Esophagus (tissue), 2 donors: ENCODE measurements at regions not wholly inside any gene's neighbourhood (a gene's known extent, or its start where the extent isn't known, plus 50 kb on each side); places are given as distances from the start of the nearest gene placed in this dataset.
"Not testable (repeated sequence)": the region's sequence is repeated elsewhere in the genome, so short reads cannot be mapped to it uniquely, and the experiment has no call there.

ENCODE experiments used
- H3K27ac ChIP-seq, 2 donors: one replicate each; pipeline ENCODE4 v1.5.1; 2013; ENCODE audit warnings: low read depth in 2 of 2, mild to moderate bottlenecking in 2 of 2, inconsistent platforms in 1 of 2, low read length in 1 of 2, moderate library complexity in 1 of 2
- H3K27me3 ChIP-seq, 2 donors: one replicate each; pipeline ENCODE4 v1.6.1; 2013; ENCODE audit warnings: low read length in 2 of 2, control low read depth in 1 of 2, mild to moderate bottlenecking in 1 of 2; ENCODE audit not compliant: insufficient read depth in 2 of 2, control insufficient read depth in 1 of 2
- H3K36me3 ChIP-seq, 2 donors: one replicate each; pipeline ENCODE4 v1.6.1; 2013; ENCODE audit warnings: low read length in 1 of 2; ENCODE audit not compliant: control insufficient read depth in 2 of 2, insufficient read depth in 2 of 2
- H3K4me1 ChIP-seq, 2 donors: one replicate each; pipeline ENCODE4 v1.6.1; 2013; ENCODE audit warnings: low read length in 1 of 2; ENCODE audit not compliant: control insufficient read depth in 2 of 2, insufficient read depth in 2 of 2
- H3K4me3 ChIP-seq, 2 donors: one replicate each; pipeline ENCODE4 v1.5.1; 2013; ENCODE audit warnings: low read length in 2 of 2, mild to moderate bottlenecking in 2 of 2, low read depth in 1 of 2, moderate library complexity in 1 of 2
- H3K9me3 ChIP-seq, 2 donors: one replicate each; pipeline ENCODE4 v1.6.1; 2013; ENCODE audit warnings: mild to moderate bottlenecking in 2 of 2, low read depth in 1 of 2, low read length in 1 of 2, moderate library complexity in 1 of 2; ENCODE audit not compliant: control insufficient read depth in 2 of 2, insufficient read depth in 1 of 2
- WGBS, 2 donors: extraction: QIAGEN DNeasy Blood & Tissue Kit; methylation state at CpG; one replicate each; pipeline ENCODE4 v1.1.7; 2013; 5-methylcytosine and 5-hydroxymethylcytosine counted together
- donor health status: healthy with polysubstance abuse.
- donor health status: Bipolar disorder and iron deficiency.

DNA sequence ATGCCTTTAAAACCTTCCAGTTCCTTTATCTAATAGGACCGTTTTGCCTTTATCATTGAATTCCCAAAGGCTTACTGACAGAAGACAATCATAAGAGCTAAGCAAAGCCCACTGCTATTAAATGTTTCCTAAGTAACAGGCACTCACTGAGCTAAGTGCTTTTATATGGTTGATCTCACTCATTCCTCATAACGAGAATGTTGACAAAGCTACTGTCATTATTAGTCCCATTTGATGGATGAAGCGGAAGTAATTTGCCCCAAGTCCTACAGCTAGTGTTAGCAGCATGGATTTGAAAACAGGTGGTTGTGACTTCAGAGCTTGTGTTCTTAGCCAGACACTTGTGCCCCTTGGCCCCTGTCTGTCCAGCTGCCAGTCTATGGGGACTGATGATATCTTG lies 134.8 kb upstream of the SERPINE2 start:
- WGBS, 2 donors: 56 to 57% methylated on average over 3 of the region's 3 CpGs

DNA sequence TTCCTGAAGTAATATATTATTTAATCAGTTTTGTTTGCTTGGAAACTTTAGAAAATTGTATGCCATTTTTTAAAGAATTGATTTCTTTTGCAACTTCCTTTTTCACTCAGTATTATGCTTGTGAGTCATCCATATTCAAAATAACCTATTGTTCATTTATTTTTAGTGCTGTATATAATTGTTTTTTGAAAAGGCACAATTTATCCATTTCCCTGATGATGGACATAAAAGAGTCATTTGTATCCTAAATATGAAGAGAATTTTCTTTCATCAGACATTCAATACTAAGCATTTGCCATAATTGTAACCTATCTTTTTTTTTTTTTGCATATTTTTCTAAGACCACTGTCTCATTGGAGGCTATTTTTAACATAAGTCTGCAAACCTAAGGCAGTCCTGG lies 134.1 kb upstream of the SERPINE2 start:
- Histone ChIP-seq H3K27ac (no peak overlapping the region), H3K4me1 (no peaks in the 10 kb centered on the region), H3K27me3 (no peaks in the 10 kb centered on the region), H3K4me3 (no peak overlapping the region), H3K36me3 (no peaks in the 10 kb centered on the region), H3K9me3 (no peaks in the 10 kb centered on the region)

More for the DNA sequence above, 134.8 kb upstream of the SERPINE2 start:
- H3K27me3 ChIP-seq: no peaks in the 10 kb centered on the region
- no peak overlapping the region for H3K4me3 ChIP-seq
- H3K9me3 ChIP-seq: no peaks in the 10 kb centered on the region
- H3K4me1 ChIP-seq: no peaks in the 10 kb centered on the region
- H3K36me3 ChIP-seq: no peaks in the 10 kb centered on the region
- no peak overlapping the region for H3K27ac ChIP-seq

DNA sequence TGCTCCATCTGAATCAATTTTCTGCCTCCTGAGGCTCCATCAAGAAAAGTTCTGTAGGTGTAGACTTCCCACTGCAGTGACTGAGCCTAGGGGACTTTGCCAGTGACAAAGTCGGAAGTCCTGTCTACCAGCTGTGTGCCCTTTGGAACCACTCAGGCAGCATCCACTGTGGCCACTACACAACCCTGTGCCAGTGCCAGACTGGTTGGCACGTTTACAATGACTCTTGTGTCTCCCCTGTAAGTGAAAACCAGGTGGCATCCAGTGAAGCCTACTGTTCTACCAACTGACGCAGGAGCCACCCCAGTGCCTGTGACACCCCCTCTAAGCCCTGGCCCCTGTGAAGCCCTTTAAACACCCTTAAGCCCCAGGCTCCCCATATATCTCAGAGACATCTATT lies 132.1 kb upstream of the SERPINE2 start:
- no peak overlapping the region for H3K27ac ChIP-seq
- no peak overlapping the region for H3K4me3 ChIP-seq
- H3K9me3 ChIP-seq: no peaks in the 10 kb centered on the region
- H3K4me1 ChIP-seq: no peaks in the 10 kb centered on the region
- WGBS, 2 donors: 74% methylated on average over 3 of the region's 3 CpGs
- no peaks in the 10 kb centered on the region for H3K27me3 ChIP-seq
- H3K36me3 ChIP-seq: no peaks in the 10 kb centered on the region

DNA sequence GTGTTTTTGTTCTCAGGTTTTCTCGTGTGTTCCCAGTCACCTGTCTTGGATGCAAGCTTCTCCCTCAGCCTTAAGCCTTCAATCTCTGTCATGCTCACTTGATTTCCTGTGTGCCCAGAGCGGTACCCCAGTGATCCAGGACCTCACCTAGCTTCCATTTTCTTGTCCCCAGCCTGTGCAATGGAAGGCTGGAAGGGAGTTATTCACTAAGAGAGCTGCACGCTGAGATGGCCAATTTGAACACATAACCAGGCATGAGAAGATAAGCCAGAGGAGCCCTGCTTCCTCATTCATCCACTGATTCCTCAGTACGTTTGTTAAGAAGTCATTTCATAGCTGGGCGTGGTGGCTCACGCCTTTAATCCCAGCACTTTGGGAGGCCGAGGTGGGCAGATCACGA lies 130.8 kb upstream of the SERPINE2 start:
- H3K27ac ChIP-seq: no peak overlapping the region
- no peaks in the 10 kb centered on the region for H3K4me1 ChIP-seq
- H3K36me3 ChIP-seq: no peaks in the 10 kb centered on the region
- H3K27me3 ChIP-seq: no peaks in the 10 kb centered on the region
- WGBS, 2 donors: 86 to 88% methylated on average over 8 of the region's 8 CpGs
- no peaks in the 10 kb centered on the region for H3K9me3 ChIP-seq
- H3K4me3 ChIP-seq: no peak overlapping the region

DNA sequence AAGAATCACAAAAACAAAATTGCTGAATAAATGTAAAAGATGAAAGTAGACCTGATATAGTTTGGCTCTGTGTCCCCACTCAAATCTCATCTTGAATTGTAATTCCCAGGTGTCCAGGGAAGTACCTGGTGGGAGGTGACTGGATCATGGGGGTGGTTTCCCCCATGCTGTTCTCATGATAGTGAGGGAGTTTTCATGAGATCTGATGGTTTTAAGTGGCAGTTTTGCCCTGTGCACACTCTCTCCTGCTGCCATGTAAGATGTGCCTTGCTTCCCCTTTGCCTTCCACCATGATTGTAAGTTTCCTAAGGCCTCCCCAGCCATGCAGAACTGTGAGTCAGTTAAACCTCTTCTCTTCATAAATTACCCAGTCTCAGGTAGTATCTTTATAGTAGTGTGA lies 128.7 kb upstream of the SERPINE2 start:
- H3K4me1 ChIP-seq, H3K27me3 ChIP-seq, H3K27ac ChIP-seq, H3K4me3 ChIP-seq, H3K36me3 ChIP-seq, H3K9me3 ChIP-seq: not testable (repeated sequence)

DNA sequence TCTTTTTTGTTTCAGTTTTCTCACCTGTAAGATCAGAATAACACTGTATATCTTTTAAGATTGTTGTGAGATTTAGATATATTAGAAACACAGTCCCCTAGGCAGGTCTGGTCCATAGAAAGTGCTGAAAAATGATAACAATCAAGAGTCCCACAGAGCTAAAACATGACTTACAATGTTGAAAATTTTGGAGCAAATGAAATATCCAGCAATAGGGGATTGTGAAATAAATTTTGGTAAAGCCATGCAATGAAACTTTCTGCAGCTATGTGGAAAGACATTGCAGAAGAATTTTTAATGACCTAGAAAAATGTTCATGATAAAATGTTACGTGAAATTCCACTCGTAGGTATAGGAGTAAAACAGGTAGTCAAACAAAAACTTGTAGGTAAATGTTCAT lies 127.6 kb upstream of the SERPINE2 start:
- no peaks in the 10 kb centered on the region for H3K9me3 ChIP-seq

DNA sequence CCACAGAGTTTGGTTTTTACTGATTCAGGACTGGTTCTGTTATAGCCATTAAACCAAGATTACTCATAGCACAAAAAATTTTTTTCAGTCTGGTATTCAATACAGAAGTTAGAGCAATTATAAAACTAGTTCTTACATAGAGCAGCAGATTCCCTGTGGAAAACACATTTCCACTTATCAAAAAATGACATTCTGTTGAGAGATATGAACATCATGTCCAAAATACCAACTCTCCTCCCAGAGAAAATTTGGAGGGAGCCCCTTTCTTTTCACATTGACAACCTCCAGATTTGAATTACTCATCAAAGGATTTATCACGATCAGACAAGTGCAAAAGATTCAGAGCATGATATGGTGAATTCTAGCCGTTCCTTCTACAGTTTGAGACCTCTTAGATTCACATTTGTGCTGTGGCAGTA lies 126.8 kb upstream of the SERPINE2 start:
- 40 to 46% methylated on average over 2 of the region's 2 CpGs for WGBS, 2 donors
- H3K4me3 ChIP-seq: no peak overlapping the region

More for the DNA sequence above, 127.6 kb upstream of the SERPINE2 start:
- WGBS, 2 donors: 90% methylated on average over 2 of the region's 2 CpGs
- Histone ChIP-seq H3K4me1 (no peaks in the 10 kb centered on the region), H3K4me3 (no peak overlapping the region), H3K27me3 (no peaks in the 10 kb centered on the region), H3K27ac (no peak overlapping the region), H3K36me3 (no peaks in the 10 kb centered on the region)

DNA sequence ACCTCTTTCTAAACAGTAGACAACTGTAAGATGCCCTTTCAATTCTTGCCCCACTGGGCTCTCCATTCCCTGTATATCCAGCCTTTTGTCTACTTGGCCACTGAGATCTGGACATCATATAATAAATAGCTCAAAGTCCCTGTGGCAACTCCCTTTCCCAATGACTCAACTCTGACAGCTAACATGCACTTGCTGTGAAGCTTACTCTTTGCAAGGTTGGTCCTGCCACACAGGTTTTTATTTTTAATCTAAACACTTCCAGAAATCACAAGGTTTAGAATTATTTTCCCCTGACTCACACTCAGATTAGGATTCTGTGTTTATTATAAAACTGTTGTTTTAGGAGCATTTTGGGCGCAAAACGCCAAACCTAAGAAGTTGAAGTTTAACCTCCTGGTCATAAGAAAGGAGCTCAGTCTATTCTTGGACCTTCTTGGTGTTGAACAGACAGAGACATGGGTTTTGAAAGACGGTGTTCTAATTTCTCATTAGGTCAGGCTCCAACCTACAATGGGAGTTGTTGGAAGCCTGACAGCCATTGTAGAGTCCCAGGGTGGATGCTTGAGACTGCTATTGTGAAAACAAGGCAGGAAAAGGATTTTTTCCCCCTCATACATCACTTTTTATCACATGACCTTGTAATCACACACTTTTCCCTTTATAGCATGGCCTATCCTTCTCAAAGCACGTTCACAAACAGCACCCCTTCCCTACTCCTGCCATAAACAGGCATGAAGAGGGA lies 124.7 kb upstream of the SERPINE2 start:
- WGBS, 2 donors: 80 to 82% methylated on average over 4 of the region's 4 CpGs
- Histone ChIP-seq H3K27me3 (no peaks in the 10 kb centered on the region), H3K27ac (no peak overlapping the region), H3K9me3 (no peaks in the 10 kb centered on the region), H3K36me3 (no peaks in the 10 kb centered on the region), H3K4me1 (no peaks in the 10 kb centered on the region), H3K4me3 (no peak overlapping the region)

More for the DNA sequence above, 126.8 kb upstream of the SERPINE2 start:
- H3K4me1 ChIP-seq: no peaks in the 10 kb centered on the region
- H3K9me3 ChIP-seq: no peaks in the 10 kb centered on the region
- H3K36me3 ChIP-seq: no peaks in the 10 kb centered on the region
- no peaks in the 10 kb centered on the region for H3K27me3 ChIP-seq
- no peak overlapping the region for H3K27ac ChIP-seq

DNA sequence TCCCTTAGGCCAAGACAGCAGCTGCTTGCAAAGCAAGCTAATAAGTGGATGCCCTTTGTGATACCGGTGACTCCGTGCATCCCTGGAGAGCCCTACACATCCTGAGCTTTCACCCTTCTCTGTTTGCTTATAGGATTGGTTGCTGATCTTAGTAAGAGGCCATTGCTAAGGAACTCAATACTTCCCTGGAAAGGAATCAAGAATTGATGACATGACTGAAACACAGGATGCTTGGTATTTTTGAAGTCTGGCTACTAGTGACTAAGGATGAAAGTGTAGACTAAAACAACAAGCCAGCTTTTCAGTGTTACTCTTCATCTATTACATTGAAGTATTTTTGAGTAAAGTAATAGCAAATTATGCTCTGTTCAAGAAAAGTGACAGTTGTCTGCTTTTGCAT lies 123.0 kb upstream of the SERPINE2 start:
- no peaks in the 10 kb centered on the region for H3K4me1 ChIP-seq
- H3K27ac ChIP-seq: no peak overlapping the region
- no peaks in the 10 kb centered on the region for H3K27me3 ChIP-seq
- no peaks in the 10 kb centered on the region for H3K36me3 ChIP-seq
- H3K9me3 ChIP-seq: no peaks in the 10 kb centered on the region
- H3K4me3 ChIP-seq: no peak overlapping the region
- 79 to 92% methylated on average over 2 of the region's 2 CpGs for WGBS, 2 donors

DNA sequence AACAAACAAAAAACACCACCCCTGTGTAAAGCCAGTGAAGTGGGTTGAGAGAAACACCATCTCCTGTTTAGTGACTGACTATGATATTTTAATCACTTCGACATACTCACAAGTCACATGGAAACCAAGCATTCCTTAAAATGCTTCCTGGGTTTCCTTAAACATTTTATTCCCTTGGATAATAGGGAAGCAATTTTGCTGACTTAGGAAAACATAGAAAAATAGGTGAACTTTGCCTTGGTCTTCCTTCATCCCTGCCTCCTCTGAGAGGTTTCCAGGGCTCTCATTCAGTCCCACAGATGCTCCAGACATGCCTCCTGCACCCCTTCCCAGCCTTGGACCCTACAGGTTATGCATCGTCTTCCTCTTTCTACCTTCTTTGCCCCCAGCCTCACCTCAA lies 122.6 kb upstream of the SERPINE2 start:
- no peak overlapping the region for H3K4me3 ChIP-seq
- no peaks in the 10 kb centered on the region for H3K36me3 ChIP-seq
- H3K4me1 ChIP-seq: no peaks in the 10 kb centered on the region
- H3K27me3 ChIP-seq: no peaks in the 10 kb centered on the region
- no peak overlapping the region for H3K27ac ChIP-seq
- WGBS, 2 donors: 86 to 91% methylated on average over 2 of the region's 2 CpGs
- no peaks in the 10 kb centered on the region for H3K9me3 ChIP-seq
